ENCODE measurements at regions not wholly inside any gene's neighbourhood (a gene's known extent, or its start where the extent isn't known, plus 50 kb on each side); places are given as distances from the start of the nearest gene placed in this dataset.
"Not testable (repeated sequence)": the region's sequence is repeated elsewhere in the genome, so short reads cannot be mapped to it uniquely, and the experiment has no call there.

DNA sequence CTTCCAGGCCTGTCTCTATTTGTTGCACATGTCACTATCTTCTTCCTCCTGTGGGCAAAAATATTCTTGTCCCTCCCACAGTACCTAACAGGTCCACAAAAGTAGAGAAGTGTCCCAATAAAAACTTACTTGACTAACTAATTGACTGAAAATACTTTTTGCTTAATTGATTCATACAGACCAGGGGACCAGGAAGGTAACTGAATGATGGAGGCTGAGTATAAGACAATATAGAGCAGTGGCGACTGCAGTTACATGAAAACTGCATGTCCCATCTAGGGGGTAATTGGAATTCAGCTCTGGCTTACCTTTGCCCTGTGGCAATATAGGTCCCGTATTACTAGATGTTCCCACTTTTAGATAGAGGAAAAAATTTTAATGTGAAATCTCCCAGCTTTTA lies 112.9 kb upstream of the CREB1 start:
- no peak for DNase-seq

DNA sequence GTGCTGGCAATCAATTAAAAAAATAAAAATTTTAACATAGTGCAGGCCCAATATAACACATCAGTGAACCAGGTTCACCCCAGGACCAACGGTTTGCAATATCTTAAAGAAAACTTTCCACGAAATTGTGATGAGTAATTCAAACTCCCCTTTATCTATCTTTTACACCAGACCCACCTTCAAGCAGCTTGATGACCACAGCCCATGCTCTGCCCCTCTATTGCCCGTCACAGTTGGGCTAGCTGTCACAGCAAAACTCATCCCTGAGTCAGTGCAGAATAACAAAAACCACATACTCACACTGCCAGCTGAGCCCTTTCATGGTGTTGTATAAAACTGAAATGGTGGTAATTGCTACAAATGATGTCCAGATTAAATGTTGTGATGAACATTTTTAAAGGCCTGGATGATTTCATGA lies 112.5 kb upstream of the CREB1 start:
- no peak for DNase-seq

DNA sequence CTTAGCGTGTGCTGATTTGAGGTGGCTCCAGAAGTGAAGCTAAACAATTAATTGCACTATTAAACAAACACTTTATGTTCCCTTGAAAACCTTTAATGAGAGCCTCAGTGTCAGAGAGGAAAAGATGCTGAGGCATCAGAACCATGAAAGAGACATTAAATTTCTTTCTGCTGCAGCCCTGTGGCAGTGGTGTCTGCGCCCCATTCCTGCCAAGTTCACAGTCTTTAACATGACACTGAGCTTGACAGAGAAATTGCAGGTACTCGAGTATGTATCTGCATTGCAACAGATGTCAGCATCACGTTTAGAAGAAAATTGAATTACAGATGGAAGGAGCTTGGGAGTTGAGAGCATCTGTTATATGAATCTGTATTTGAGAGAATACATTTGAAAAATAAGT lies 111.3 kb upstream of the CREB1 start:
- DNase-seq: no peak

DNA sequence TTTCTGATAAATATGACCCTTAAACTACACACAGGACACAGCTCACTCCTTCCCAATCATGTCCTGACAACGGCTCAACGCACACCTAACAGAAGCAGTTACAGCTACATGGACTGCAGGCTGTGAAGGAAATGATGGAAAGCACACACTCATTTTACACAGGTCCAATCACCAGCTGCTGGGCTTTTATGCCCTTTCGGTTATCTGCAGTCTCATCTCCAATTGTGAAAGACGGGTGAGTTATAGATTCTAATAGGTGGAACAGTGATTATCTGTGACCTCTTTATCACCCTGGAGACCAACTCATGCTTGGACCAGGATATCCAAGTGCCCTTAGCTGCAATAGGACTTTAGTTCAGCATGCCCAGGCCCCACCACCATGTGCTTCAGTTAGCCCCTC lies 110.4 kb upstream of the CREB1 start:
- no peak for DNase-seq

DNA sequence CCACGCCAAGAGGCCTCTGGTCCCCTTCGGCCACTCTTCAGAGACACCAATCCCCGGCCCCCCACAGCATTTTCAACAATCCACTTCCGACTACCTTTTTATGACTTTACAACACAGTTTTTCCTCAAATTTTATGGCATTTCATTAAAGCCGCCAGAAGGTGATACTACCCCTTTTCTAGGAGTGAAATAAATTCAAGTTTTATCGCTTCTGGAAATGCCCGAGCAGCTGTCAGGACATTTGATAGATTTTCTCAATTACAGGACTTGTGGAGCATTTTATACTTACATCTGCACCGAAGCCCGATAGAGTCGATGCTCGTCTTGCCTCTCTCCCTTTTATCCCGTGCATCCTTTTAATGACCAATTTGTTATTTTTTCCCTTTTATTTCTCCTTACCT lies 108.1 kb upstream of the CREB1 start:
- DNase-seq: no peak

DNA sequence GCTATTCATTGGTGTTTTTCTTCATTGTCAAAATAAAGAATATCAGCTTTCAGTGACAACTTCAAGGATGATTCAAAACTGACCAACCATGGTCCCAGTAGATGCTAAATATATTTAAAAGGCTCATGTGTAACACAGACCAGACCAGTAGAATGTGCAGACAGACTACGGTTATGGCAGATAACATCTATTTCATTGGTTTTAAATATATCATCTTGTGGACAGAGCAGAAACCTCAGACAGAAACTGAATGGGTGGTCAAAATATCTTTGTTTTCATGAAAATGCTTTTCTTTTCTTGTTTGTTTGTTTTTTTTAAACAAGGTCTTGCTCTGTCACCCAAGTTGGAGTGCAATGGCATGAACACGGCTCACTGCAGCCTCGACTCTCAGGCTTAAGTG lies 107.4 kb upstream of the CREB1 start:
- no peak for DNase-seq

DNA sequence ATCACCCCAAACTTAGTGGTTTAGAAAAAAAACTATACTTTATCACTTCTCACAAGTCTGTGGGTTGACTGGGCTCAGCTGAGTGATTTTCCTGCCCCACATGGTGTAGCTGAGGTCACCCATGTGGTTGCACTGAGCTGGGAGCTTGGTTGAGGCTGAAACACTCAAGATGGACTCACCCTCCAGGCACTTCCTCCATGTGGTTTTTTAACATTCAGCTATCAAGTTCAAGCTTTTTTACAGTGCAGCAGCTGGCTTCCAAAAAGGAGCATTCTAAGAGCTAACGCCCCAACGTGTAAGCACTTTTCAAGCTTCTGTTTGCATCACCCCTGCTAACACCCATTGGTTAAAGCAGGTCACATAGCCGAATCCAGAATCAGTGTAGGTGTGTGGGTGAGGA lies 105.9 kb upstream of the CREB1 start:
- DNase-seq: peak; percentile 59

DNA sequence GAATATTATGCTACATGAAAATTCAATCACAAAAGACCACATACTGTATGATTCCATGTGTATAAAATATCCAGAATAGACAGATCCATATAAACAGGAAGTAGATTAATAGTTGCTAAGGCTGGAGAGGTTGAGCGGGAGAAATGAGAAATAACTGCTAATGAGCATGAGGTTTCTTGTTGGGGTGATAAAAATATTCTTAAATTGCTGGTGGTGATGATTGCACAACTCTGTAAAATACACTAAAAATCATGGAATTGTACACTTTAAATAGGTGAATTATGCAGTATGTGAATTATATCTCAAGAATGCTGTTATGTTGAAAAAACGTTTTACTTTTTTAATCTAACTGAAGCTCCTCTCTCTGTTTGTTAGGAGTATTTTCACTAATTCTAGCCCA lies 101.8 kb upstream of the CREB1 start:
- DNase-seq: no peak

DNA sequence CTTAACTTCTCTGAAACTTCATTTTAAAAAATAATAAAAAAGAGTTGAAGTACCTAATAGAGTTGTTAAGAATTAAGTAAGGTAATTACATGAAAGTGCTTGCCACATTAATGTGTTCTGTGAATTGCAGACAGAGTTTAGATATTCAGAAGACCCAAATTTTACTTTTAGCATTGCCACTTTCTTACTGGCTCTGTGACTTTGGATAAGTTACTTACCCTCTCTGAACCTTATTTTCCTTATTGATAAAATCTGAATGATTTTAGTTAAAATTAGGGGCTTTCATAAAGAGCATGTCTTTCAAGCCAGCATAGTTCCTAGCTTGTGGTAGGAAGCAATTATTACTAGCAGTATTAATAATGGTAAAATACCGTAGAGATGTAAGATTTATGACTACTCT lies 101.2 kb upstream of the CREB1 start:
- DNase-seq: no peak

DNA sequence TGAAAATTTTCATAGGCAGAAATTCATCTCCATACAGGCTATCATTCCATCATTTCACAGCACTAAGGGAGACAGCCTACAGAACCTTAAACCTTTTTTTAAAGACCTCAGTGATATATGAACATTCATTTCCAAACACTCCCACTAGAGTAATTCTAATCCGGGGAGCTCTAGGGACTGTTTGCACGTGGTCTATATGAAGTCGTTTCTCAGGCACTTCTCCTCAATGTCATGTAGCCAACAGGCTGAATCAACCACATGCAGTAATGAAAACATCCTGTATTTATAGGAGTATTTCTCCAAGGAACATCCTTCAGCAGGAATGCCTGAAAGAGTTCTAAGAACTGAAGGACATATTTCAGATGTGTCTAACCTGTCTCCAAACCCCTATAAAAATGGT lies 97.3 kb upstream of the CREB1 start:
- no peak for DNase-seq

DNA sequence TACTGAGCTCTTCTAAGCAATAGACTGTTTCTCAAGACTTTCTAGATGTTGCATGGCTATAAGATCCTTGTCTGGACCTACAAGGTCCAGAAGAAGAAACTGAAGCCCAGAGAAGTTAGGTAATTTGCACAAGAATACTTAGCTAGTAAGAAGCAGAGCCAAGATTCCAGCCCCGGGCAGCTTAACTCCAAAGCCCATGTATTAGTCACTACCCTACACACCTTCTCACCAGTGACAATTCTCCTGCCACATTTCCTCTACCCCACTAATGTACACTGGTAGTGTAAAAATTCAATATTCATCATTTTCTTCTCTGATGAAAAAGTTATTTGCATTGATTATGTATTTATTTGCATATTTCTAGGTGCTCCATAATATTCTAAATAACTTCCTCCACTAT lies 95.5 kb upstream of the CREB1 start:
- no peak for DNase-seq

DNA sequence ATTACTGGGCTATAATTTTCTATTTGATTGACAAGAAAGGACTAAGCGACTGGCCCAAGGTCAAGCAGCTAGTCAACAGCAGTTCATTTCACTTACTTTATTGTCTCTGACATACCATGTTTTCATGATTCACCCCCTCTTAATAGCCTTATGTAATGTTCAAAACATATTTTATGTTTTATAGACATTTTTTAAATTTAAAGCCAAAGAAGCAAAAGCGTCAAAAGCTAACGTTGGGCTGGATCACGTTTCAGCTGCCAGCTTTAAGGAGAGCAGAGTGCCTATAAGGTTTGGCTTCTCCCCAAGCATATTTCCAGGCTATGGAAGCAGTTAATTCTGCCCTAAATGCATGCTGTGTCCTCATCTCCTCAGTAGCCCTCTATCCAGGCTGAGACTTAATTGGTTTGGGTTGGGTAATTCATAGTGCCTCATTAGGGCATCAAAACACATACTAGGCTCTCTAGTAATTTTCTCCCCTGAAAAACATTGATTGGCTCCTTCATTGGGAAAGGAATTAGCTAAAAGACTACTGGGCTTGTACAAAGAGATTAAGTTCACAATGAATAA lies 94.8 kb upstream of the CREB1 start:
- no peak for DNase-seq

DNA sequence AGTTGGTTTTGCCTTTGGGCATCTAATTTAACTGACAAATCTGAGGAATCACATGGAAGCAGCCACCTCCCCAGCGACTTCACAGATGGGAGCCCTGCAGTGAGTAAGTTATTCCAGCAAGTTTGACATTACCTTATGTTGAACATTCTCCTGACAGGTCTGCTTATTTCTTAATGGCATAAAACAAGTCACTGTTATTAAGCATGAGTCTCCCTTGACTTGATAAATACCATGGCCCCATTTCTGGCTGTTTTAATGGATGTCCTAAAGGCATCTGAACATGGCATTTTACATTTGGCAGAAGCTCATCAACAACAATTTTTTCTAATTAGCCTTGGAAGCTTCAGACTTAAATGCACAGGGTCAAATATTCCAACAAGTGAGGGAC lies 92.6 kb upstream of the CREB1 start:
- no peak for DNase-seq

DNA sequence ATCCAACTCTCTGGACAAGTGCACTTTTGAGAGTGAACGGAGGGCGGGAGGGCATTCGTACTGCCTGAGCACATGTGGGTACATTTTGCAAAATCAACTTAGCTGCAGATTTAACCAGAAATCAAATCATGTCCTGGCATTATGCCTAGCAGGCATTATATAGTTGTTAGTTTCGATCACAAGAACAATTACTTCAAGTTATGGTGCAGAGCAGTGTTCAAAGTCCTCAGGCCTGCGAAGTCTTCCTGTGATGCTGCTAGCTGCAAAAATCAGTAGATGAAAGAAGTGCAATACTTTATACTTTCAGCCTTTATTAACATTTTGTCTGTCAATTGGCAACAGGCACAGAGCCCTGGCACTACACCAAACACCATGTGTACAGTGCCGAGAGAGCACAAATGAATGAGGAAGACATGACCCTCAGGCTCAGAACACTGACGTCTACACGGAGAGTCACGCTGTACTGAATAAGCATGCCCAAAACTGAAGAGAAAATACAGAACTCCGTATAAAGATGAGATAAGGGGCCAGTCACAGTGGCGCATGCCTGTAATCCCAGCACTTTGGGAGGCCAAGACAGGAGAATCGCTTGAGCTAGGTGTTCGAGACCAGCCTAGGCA lies 92.1 kb upstream of the CREB1 start:
- DNase-seq: no peak

DNA sequence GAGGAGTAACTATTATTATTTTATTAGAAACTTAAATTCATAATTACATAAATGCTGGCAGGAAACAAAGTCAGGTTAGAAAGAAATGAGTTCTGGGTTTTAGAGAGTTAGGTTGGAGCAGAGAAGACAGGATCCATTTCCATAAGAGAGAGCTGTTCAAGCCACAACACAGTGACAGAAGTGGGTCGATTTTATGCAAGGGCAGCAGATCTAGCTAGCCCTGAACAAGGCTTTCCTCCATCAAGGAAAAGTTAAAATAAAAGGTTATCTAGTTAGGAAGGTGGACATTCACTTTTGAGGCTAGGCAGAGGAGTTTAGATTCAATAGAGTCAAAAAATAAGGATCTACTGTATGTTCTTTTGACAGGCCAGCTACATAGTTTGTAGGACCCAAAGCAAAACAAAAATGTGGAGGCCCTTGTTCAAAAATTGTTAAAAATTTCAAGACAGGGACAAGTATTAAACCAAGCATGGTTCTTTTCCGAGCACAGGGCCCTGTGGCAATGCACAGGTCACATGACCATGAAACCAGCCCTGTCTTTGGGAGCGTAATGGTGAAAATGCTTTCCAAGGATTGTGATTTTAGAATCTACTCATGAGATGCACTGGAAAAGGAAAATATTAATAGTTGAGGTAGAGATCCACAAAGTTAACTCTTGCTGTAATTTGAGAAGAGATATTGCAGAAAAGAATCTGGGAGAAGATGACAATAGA lies 91.2 kb upstream of the CREB1 start:
- no peak for DNase-seq

DNA sequence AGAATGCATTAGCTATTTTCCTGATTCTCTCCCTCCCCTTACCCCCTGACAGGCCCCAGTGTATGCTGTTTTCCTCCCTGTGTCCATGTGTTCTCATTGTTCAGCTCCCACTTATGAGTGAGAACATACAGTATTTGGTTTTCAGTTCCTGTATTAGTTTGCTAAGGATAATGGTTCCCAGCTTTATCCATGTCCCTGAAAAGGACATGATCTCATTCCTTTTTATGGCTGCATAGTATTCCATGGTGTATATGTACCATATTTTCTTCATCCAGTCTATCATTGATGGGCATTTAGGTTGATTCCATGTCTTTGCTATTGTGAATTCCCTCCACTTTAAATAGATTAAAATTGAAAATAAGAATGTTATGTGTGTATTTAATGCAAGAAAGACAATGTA lies 89.9 kb upstream of the CREB1 start:
- DNase-seq: not testable (repeated sequence)

DNA sequence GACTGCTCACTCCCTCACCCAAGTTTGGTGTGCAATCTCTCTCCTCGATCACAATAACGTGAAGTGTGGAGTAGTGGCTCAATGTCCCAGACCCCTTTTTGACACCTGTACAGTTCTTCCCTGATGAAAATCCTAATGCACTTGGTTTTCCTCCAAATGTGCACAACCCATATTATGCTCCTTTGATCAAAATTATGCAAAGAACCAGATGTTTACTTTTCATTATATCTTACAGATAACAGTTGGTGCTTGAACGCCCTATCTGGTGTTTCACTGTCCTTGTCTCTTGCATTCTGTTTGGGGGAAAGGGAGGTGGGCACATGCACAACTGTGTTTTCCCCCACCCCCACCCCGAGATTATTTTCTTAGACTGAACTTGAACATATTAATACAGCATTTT lies 85.0 kb upstream of the CREB1 start:
- DNase-seq: no peak

DNA sequence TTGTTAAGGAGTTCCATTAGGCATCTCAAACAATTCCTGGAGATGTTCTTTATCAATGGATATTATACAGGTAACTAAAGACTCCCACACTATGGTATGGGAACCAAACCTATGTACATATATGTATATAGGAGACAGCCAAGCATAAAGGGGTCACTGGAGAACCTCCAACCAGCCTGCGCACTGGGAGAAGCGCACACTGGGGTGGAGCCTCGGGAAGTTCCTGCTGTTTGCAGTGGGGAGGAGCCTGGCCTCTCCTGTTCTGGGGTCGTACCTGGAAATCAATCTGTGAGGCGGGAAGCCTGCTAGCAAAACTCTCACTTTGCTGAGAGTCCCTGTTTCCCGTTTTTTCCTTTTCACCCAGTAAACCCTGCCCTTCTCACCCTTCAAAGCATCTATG lies 83.1 kb upstream of the CREB1 start:
- DNase-seq: no peak

DNA sequence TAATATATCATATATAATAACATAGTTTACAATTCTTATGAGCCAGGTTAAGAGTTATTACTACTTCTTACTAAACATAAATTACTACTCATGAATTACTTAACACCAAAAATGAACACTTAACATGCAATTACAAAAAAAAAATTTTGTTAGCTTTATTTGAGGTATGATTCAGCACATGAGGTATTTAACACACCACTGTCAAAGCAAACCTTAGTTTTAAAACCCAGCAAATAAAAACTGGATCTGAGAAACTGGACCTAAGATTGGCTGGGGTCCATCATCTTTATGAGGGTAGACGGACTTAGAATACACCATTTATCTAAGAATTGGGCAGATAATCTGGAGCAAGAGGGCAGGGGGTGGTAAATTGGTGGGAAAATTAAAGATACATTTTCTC lies 81.8 kb upstream of the CREB1 start:
- DNase-seq: no peak

DNA sequence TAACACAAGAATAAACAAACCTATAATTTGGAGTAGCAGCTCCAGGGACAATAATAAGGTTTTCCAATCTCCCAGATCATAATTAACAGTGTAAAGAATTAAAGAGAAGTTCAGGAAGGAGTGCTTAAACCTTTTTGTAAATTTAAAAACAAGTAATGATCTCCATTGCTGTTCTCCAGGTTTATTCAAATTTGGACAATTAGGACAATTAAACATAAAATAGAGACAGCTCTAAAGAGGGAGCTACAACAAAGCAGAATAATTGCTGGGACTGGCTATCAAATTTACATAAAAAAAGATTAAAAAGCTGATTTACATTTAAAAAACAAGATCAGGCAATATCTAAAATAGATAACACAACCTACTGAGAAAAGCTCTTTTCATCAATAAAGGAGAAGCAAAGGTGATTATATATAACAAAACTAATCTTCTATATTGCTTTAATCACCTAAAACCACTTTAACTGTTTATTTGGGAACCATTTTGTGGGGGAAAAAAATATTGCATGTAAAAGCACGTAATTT lies 80.1 kb upstream of the CREB1 start:
- no peak for DNase-seq

DNA sequence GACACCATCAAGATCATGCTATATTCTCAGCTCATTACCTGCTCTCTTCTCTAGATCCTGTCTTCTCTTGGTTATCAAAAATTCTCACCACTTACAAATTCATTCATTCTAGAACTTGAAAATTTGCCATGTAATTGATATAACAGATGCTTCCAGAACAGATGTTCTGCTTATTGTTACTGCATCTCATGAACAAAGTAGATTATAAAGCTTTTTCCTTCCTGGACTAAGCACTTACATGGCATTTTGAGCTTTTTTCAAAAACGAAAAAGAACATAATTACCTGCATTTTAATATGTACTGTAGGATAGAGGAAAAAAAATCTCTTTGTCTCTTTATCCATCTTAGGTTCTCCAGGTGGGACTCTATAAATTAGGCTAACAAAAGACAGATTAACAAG lies 79.6 kb upstream of the CREB1 start:
- DNase-seq: no peak

DNA sequence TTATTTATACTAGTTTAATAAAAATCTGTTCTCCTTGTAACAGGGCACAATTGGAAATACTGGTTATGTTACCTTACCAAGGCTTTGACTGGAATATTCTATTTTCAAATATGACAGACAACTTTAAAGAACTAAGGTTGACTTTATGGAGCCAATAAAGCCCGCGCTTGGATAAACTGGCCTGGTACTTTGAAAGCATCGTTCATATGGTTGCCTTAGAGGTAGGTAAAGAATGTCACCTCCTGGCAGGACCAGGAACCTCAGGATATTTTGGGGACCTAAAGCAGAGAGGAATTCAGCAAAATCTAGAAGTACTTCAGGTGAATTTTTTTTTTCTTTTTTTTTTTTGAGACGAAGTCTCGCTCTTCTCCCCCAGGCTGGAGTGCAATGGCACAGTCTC lies 71.2 kb upstream of the CREB1 start:
- DNase-seq: no peak

DNA sequence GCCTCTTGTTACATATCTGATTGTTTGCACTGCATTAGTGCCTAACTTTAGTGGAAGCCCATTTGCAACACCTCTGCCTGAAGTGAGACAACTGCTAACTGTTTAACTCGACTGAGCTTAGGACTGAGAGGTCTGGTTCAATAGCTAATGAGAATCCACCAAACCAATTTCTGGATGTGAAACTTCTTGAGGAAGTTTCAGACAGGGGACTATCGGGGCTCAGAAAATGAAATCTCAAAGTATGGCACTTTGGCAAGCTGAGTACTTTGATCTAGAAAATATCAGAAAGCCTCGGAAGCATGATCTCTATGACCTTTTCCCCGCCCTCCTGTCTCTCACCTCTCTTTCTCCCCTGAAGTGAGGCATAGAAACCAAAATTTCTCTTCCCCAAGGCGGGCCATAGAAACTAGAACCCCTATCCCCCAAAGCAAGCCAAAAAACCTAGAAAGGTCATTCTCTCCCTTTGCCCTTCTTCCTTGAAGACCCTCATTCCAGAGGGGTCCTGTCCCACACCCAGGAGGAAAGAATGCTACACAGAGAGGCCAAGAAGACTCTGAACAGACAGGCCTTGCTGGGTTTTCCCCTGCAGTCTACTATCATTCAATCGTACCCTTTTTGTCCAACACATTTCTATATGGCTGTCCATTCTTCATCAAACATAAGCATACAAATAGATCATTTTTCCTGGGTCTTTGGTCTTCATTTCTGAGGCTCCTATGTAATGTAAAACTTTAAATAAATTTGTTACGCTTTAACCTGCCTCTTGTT lies 69.6 kb upstream of the CREB1 start:
- no peak for DNase-seq

DNA sequence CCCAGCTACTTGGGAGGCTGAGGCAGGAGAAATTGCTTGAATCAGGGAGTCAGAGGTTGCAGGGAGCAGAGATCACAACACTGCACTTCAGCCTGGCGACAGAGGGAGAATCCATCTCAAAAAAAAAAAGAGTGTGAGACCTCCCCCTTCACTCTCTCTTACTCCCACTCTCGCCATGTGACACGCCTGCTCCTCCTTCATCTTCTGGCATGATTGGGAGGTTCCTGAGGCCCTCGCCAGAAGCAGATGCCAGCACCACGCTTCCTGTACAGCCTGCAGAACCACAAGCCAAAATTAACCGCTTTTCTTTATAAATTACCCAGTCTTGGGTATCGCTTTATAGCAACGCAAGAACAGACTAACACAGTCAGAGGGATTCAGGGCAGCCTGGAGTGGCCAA lies 66.3 kb upstream of the CREB1 start:
- DNase-seq: peak; percentile 21

Data from activated CD4-positive, alpha-beta T cell treated with anti-CD3 and anti-CD28 coated beads for 48 hours (primary cell).